Breast epithelium (tissue), 3 donors: ENCODE measurements at regions not wholly inside any gene's neighbourhood (a gene's known extent, or its start where the extent isn't known, plus 50 kb on each side); places are given as distances from the start of the nearest gene placed in this dataset.

Experiments
- CTCF ChIP-seq, 3 donors: fragments of 450-650 bp; IDR thresholded peaks; one replicate each; pipeline ENCODE4 v1.5.1; 2016 to 2017; ENCODE audit warnings: antibody characterized with exemption in 3 of 3, mild to moderate bottlenecking in 3 of 3, moderate library complexity in 3 of 3
- POLR2AphosphoS5 ChIP-seq, 3 donors: sonication (generic); formaldehyde crosslinking; IDR thresholded peaks; one replicate each; pipeline ENCODE4 v1.6.1; 2017; ENCODE audit warnings: antibody characterized with exemption in 3 of 3

- TF ChIP-seq CTCF (IDR thresholded peaks at IDR 0.05) (no peak), POLR2AphosphoS5 (IDR thresholded peaks at IDR 0.05) (no peak)
These were observed 56.9 kb upstream of the JAG1 start for GRCh38 chr20:10730629-10731183.
